HCT116 (cell line): ENCODE measurements at regions not wholly inside any gene's neighbourhood (a gene's known extent, or its start where the extent isn't known, plus 50 kb on each side); places are given as distances from the start of the nearest gene placed in this dataset.

Experiments used
- ATAC-seq: fragments of 200-7000 bp; cut with Tn5 transposase; 2 replicates; pipeline ENCODE4 v1.9.1; 2020; ENCODE audit warnings: mild to moderate bottlenecking, moderate library complexity
- BruUV-seq: library from RNA; stranded (reverse); fragments of 400-500 nt; replicated peaks from 2 replicates; lab custom pipeline; 2021; lab: Mats Ljungman, UMichigan
- CTCF ChIA-PET: fragments of 300-600 bp; sonication (Branson Sonifier 250); formaldehyde crosslinking; loops from one replicate; lab custom pipeline; 2021; ENCODE audit warnings: antibody characterized with exemption; lab: Charles Lee
- POLR2A ChIA-PET: fragments of 300-600, 350-600 bp; sonication (Branson Sonifier 250); formaldehyde crosslinking; loops from one replicate; lab custom pipeline; 2021; ENCODE audit warnings: antibody characterized with exemption; lab: Charles Lee
- RAD21 ChIA-PET, 2 experiments: fragments of 300-600 bp; sonication (Branson Sonifier 250); formaldehyde crosslinking; loops; one replicate each; lab custom pipeline; 2023; ENCODE audit warnings: low total read pairs in 2 of 2; ENCODE audit not compliant: uncharacterized antibody in 2 of 2, unreplicated experiment in 2 of 2, low non-redundant PET in 1 of 2; lab: Charles Lee
- DNase-seq: peaks from one replicate; pipeline ENCODE4 v3.0.0-alpha.2; 2010; ENCODE audit warnings: low read depth, low spot score
- H2AFZ ChIP-seq: fragments of 200-600 bp; shearing (Covaris generic), sonication (generic); 2 replicates; pipeline ENCODE4 v1.6.1; 2017; ENCODE audit warnings: low read depth, mixed run types, mixed read lengths, antibody characterized with exemption, low read length; ENCODE audit not compliant: poor library complexity, severe bottlenecking
- H3K27ac ChIP-seq: 2 replicates; pipeline ENCODE4 v1.5.1; 2012; ENCODE audit warnings: low read depth, low read length
- H3K27me3 ChIP-seq: fragments of 200-600 bp; sonication (generic); 2 replicates; pipeline ENCODE4 v1.6.1; 2016; ENCODE audit warnings: mixed run types, low read length, mixed read lengths; ENCODE audit not compliant: insufficient read depth
- H3K36me3 ChIP-seq, 2 experiments: fragments of 200-500 bp in 1 of 2; fragments of 200-600 bp in 1 of 2; sonication (Bioruptor generic) in 1 of 2; sonication (generic) in 1 of 2; 2 replicates each; pipeline versions ENCODE4 v1.5.1 to v1.6.1; 2014 to 2016; ENCODE audit warnings: low read length in 2 of 2, inconsistent platforms in 1 of 2, mixed read lengths in 1 of 2, mixed run types in 1 of 2; ENCODE audit not compliant: insufficient read depth in 2 of 2, control insufficient read depth in 1 of 2
- H3K4me1 ChIP-seq, 2 experiments: fragments of 200-600 bp in 1 of 2; sonication (generic) in 1 of 2; 2 replicates each; pipeline versions ENCODE4 v1.5.1 to v1.6.1; 2012 to 2017; ENCODE audit warnings: low read length in 2 of 2, inconsistent platforms in 1 of 2, mild to moderate bottlenecking in 1 of 2, mixed read lengths in 1 of 2, mixed run types in 1 of 2, moderate library complexity in 1 of 2; ENCODE audit not compliant: insufficient read depth in 2 of 2, control insufficient read depth in 1 of 2
- H3K4me2 ChIP-seq: fragments of 200-600 bp; sonication (generic); 2 replicates; pipeline ENCODE4 v1.6.1; 2017; ENCODE audit warnings: mixed run types, low read length, mixed read lengths
- H3K4me3 ChIP-seq, 2 experiments: fragments of 200-600 bp in 1 of 2; sonication (generic) in 1 of 2; replicated peaks in 1 of 2; 2 replicates each; pipeline ENCODE4 v1.5.1; 2011 to 2016; ENCODE audit warnings: low read length in 2 of 2, control low read depth in 1 of 2, low read depth in 1 of 2, mild to moderate bottlenecking in 1 of 2, mixed read lengths in 1 of 2, mixed run types in 1 of 2
- H3K79me2 ChIP-seq: fragments of 200-600 bp; sonication (generic); 2 replicates; pipeline ENCODE4 v1.6.1; 2017; ENCODE audit warnings: mild to moderate bottlenecking, mixed run types, low read length, moderate library complexity, mixed read lengths; ENCODE audit not compliant: insufficient read depth
- H3K9ac ChIP-seq: fragments of 200-600 bp; sonication (generic); 2 replicates; pipeline ENCODE4 v1.6.1; 2016; ENCODE audit warnings: low read length, mixed read lengths
- H3K9me2 ChIP-seq: fragments of 200-600 bp; sonication (generic), shearing (Covaris generic); 2 replicates; pipeline ENCODE4 v1.6.1; 2017; ENCODE audit warnings: mixed run types, mild to moderate bottlenecking, moderate library complexity; ENCODE audit not compliant: insufficient read depth
- H3K9me3 ChIP-seq, 2 experiments: fragments of 200-500 bp in 1 of 2; fragments of 200-600 bp in 1 of 2; sonication (Bioruptor generic) in 1 of 2; sonication (generic) in 1 of 2; 2 replicates each; pipeline ENCODE4 v1.6.1; 2014 to 2017; ENCODE audit warnings: low read length in 2 of 2, mixed read lengths in 2 of 2, inconsistent platforms in 1 of 2, low read depth in 1 of 2, mild to moderate bottlenecking in 1 of 2, mixed run types in 1 of 2, moderate library complexity in 1 of 2; ENCODE audit not compliant: control insufficient read depth in 1 of 2, insufficient read depth in 1 of 2
- H4K20me1 ChIP-seq: fragments of 200-600 bp; sonication (generic), shearing (Covaris generic); 2 replicates; pipeline ENCODE4 v1.6.1; 2017; ENCODE audit warnings: mixed run types, mild to moderate bottlenecking, moderate library complexity; ENCODE audit not compliant: insufficient read depth
- CEBPB ChIP-seq: IDR thresholded peaks from 2 replicates; pipeline ENCODE4 v1.6.1; 2012; ENCODE audit warnings: low read depth
- EZH2phosphoT487 ChIP-seq: fragments of 200-600 bp; IDR thresholded peaks from 2 replicates; pipeline ENCODE4 v1.6.1; 2018; ENCODE audit warnings: antibody characterized with exemption, borderline replicate concordance
- FOSL1 ChIP-seq: IDR thresholded peaks from 2 replicates; pipeline ENCODE4 v1.6.1; 2012; ENCODE audit warnings: low read depth
- JUND ChIP-seq: IDR thresholded peaks from 2 replicates; pipeline ENCODE4 v1.6.1; 2012
- POLR2A ChIP-seq: IDR thresholded peaks from 2 replicates; pipeline ENCODE4 v1.7.0; 2011; ENCODE audit warnings: borderline replicate concordance; ENCODE audit not compliant: insufficient read depth, insufficient read length; ENCODE audit errors: extremely low read depth
- POLR2AphosphoS5 ChIP-seq: IDR thresholded peaks from 2 replicates; pipeline ENCODE4 v1.6.1; 2011; ENCODE audit warnings: mild to moderate bottlenecking, low read depth, low read length, moderate library complexity
- RAD21 ChIP-seq: IDR thresholded peaks from 2 replicates; pipeline ENCODE4 v1.6.1; 2012; ENCODE audit warnings: low read depth, mild to moderate bottlenecking
- SIN3A ChIP-seq: IDR thresholded peaks from 2 replicates; pipeline ENCODE4 v1.6.1; 2012; ENCODE audit warnings: low read depth
- SRF ChIP-seq: IDR thresholded peaks from 2 replicates; pipeline ENCODE4 v1.6.1; 2012; ENCODE audit warnings: low read depth
- YY1 ChIP-seq: IDR thresholded peaks from 2 replicates; pipeline ENCODE4 v1.6.1; 2011; ENCODE audit warnings: low read length, low read depth, moderate library complexity, mild to moderate bottlenecking; ENCODE audit not compliant: insufficient replicate concordance; ENCODE audit errors: extremely low read depth
- ZBTB33 ChIP-seq: IDR thresholded peaks from 2 replicates; pipeline ENCODE4 v1.6.1; 2011; ENCODE audit warnings: mild to moderate bottlenecking, low read length, moderate library complexity; ENCODE audit not compliant: insufficient replicate concordance; ENCODE audit errors: extremely low read depth
- ZNF274 ChIP-seq: fragments of 200-500 bp; sonication (Bioruptor generic); IDR thresholded peaks from 2 replicates; pipeline ENCODE4 v1.6.1; 2014; ENCODE audit warnings: mild to moderate bottlenecking, low read depth, low read length, inconsistent platforms
- intact Hi-C: fragments of 100-400 bp; cut with micrococcal nuclease; formaldehyde crosslinking; loops from 2 replicates; pipeline ENCODE4 v1.10.0; 2022
- TF ChIP-seq, protein P1 (sequence below): IDR thresholded peaks from 2 replicates; pipeline ENCODE4 v1.6.1; 2012
- TF ChIP-seq, protein P2 (sequence below), 3 experiments: fragments of 200-600 bp in 1 of 3; sonication (generic) in 1 of 3; IDR thresholded peaks in 2 of 3; conservative IDR thresholded peaks in 1 of 3; 2 replicates each; pipeline ENCODE4 v1.5.1; 2012 to 2017; ENCODE audit warnings: low read depth in 2 of 3, low read length in 2 of 3, antibody characterized with exemption in 1 of 3, borderline replicate concordance in 1 of 3, control low read depth in 1 of 3, mild to moderate bottlenecking in 1 of 3, mixed read lengths in 1 of 3, mixed run types in 1 of 3, moderate library complexity in 1 of 3; ENCODE audit not compliant: insufficient read depth in 1 of 3
- TF ChIP-seq, protein P3 (sequence below): IDR thresholded peaks from 2 replicates; pipeline ENCODE4 v1.6.1; 2012; ENCODE audit warnings: low read depth
- TF ChIP-seq, protein P4 (sequence below): IDR thresholded peaks from 2 replicates; pipeline ENCODE4 v1.6.1; 2012

GRCh38 chr9:121592265-121592664 lies 59.2 kb upstream of the DAB2IP start:
- no peak for ATAC-seq
- no peaks in the 10 kb centered on the region for H3K79me2 ChIP-seq
- no TSS peak for BruUV-seq
- no peaks in the 10 kb centered on the region for H3K9me2 ChIP-seq
- no peaks in the 10 kb centered on the region for H3K9me3 ChIP-seq
- CTCF ChIA-PET: interaction anchor here (0.8 to 1.0 kb wide), 2 partner anchors 18 to 42 kb away, joined by 3 read pairs; no protein-coding TSS in a partner anchor
- no peak for DNase-seq
- H4K20me1 ChIP-seq: no peaks in the 10 kb centered on the region
- no peak overlapping the region for H3K4me2 ChIP-seq
- peaks cover 15% of the 10 kb centered on the region; the same call in 1 of the 2 replicates for H3K27me3 ChIP-seq
- intact Hi-C loops: no loop called here
- no peak overlapping the region for H3K4me3 ChIP-seq
- no peaks in the 10 kb centered on the region for H3K36me3 ChIP-seq
- POLR2A ChIA-PET: no interaction called here
- RAD21 ChIA-PET: no interaction called here
- TF ChIP-seq POLR2A: no peak
- TF ChIP-seq EZH2phosphoT487: no peak
- TF ChIP-seq, protein P1, sequence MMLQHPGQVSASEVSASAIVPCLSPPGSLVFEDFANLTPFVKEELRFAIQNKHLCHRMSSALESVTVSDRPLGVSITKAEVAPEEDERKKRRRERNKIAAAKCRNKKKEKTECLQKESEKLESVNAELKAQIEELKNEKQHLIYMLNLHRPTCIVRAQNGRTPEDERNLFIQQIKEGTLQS: no peak
- no peak for TF ChIP-seq POLR2AphosphoS5
- TF ChIP-seq ZBTB33: no peak
- TF ChIP-seq, protein P2, sequence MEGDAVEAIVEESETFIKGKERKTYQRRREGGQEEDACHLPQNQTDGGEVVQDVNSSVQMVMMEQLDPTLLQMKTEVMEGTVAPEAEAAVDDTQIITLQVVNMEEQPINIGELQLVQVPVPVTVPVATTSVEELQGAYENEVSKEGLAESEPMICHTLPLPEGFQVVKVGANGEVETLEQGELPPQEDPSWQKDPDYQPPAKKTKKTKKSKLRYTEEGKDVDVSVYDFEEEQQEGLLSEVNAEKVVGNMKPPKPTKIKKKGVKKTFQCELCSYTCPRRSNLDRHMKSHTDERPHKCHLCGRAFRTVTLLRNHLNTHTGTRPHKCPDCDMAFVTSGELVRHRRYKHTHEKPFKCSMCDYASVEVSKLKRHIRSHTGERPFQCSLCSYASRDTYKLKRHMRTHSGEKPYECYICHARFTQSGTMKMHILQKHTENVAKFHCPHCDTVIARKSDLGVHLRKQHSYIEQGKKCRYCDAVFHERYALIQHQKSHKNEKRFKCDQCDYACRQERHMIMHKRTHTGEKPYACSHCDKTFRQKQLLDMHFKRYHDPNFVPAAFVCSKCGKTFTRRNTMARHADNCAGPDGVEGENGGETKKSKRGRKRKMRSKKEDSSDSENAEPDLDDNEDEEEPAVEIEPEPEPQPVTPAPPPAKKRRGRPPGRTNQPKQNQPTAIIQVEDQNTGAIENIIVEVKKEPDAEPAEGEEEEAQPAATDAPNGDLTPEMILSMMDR (IDR thresholded peaks at IDR 0.05 in 2 of 3, conservative IDR thresholded peaks at IDR 0.05 in 1 of 3; ENCODE audit: borderline replicate concordance in 1 of 3, insufficient read depth in 1 of 3, low read depth in 2 of 3, low read length in 2 of 3): no peak
- TF ChIP-seq RAD21: no peak
- no peak for TF ChIP-seq JUND
- TF ChIP-seq, protein P3, sequence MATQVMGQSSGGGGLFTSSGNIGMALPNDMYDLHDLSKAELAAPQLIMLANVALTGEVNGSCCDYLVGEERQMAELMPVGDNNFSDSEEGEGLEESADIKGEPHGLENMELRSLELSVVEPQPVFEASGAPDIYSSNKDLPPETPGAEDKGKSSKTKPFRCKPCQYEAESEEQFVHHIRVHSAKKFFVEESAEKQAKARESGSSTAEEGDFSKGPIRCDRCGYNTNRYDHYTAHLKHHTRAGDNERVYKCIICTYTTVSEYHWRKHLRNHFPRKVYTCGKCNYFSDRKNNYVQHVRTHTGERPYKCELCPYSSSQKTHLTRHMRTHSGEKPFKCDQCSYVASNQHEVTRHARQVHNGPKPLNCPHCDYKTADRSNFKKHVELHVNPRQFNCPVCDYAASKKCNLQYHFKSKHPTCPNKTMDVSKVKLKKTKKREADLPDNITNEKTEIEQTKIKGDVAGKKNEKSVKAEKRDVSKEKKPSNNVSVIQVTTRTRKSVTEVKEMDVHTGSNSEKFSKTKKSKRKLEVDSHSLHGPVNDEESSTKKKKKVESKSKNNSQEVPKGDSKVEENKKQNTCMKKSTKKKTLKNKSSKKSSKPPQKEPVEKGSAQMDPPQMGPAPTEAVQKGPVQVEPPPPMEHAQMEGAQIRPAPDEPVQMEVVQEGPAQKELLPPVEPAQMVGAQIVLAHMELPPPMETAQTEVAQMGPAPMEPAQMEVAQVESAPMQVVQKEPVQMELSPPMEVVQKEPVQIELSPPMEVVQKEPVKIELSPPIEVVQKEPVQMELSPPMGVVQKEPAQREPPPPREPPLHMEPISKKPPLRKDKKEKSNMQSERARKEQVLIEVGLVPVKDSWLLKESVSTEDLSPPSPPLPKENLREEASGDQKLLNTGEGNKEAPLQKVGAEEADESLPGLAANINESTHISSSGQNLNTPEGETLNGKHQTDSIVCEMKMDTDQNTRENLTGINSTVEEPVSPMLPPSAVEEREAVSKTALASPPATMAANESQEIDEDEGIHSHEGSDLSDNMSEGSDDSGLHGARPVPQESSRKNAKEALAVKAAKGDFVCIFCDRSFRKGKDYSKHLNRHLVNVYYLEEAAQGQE: no peak
- TF ChIP-seq CEBPB: no peak
- TF ChIP-seq, protein P4, sequence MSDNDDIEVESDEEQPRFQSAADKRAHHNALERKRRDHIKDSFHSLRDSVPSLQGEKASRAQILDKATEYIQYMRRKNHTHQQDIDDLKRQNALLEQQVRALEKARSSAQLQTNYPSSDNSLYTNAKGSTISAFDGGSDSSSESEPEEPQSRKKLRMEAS: no peak
- no peak for TF ChIP-seq YY1
- no peak for TF ChIP-seq SRF
- TF ChIP-seq SIN3A: no peak
- TF ChIP-seq ZNF274: no peak
- no peak for TF ChIP-seq FOSL1
- no peak overlapping the region for H3K9ac ChIP-seq
- H3K4me1 ChIP-seq: peaks cover 6 to 7% of the 10 kb centered on the region in 2 experiments
- no peak overlapping the region for H2AFZ ChIP-seq
- H3K27ac ChIP-seq: no peak overlapping the region
